ENCODE measurements at regions not wholly inside any gene's neighbourhood (a gene's known extent, or its start where the extent isn't known, plus 50 kb on each side); places are given as distances from the start of the nearest gene placed in this dataset.
A peak's percentile ranks its signal among the peaks of the same experiment; 100 is the strongest.

GRCh38 chr12:30829876-30830275, 75.1 kb upstream of the CAPRIN2 start:
- intact Hi-C loops (cut with DNase I): no loop called here
- DNase-seq: no peak

GRCh38 chr12:30828686-30829085, 73.9 kb upstream of the CAPRIN2 start:
- intact Hi-C loops (cut with DNase I): no loop called here
- no peak for DNase-seq

GRCh38 chr12:30827101-30828066, 72.6 kb upstream of the CAPRIN2 start:
- intact Hi-C loops (cut with DNase I): no loop called here
- no peak for DNase-seq

- DNase-seq: no peak
- intact Hi-C loops (cut with DNase I): no loop called here
Measured at GRCh38 chr12:30826276-30826675, 71.5 kb upstream of the CAPRIN2 start.

- intact Hi-C loops (cut with DNase I): no loop called here
- DNase-seq: no peak
Measured at GRCh38 chr12:30825341-30825740, 70.6 kb upstream of the CAPRIN2 start.

GRCh38 chr12:30824311-30824710, 69.6 kb upstream of the CAPRIN2 start:
- intact Hi-C loops (cut with DNase I): no loop called here
- peak in 1 of 10 donors; percentile 50 for DNase-seq

- DNase-seq: peak in 1 of 10 donors; percentile 43
- intact Hi-C loops (cut with DNase I): no loop called here
Measured at GRCh38 chr12:30823764-30824163, 69.0 kb upstream of the CAPRIN2 start.

GRCh38 chr12:30823156-30823699, 68.5 kb upstream of the CAPRIN2 start:
- peak in 4 of 10 donors; percentile 8 to 86 (median 43) for DNase-seq
- intact Hi-C loops (cut with DNase I): no loop called here

- intact Hi-C loops (cut with DNase I): no loop called here
- peak; percentile 52 to 95 (median 64) for DNase-seq
Measured at GRCh38 chr12:30822385-30823155, 67.8 kb upstream of the CAPRIN2 start.

- intact Hi-C loops (cut with DNase I): no loop called here
- no peak for DNase-seq
Measured at GRCh38 chr12:30820406-30820946, 65.7 kb upstream of the CAPRIN2 start.

GRCh38 chr12:30818562-30818961, 63.8 kb upstream of the CAPRIN2 start:
- intact Hi-C loops (cut with DNase I): no loop called here
- no peak for DNase-seq

GRCh38 chr12:30816742-30817465, 62.2 kb upstream of the CAPRIN2 start:
- DNase-seq: peak in 1 of 10 donors; percentile 72
- intact Hi-C loops (cut with DNase I): no loop called here

- DNase-seq: no peak
- intact Hi-C loops (cut with DNase I): no loop called here
Measured at GRCh38 chr12:30814295-30814655, 59.5 kb upstream of the CAPRIN2 start.

GRCh38 chr12:30813525-30814294, 59.0 kb upstream of the CAPRIN2 start:
- intact Hi-C loops (cut with DNase I): no loop called here
- DNase-seq: no peak

- intact Hi-C loops (cut with DNase I): no loop called here
- DNase-seq: peak in 1 of 10 donors; percentile 24
Measured at GRCh38 chr12:30811966-30812365, 57.2 kb upstream of the CAPRIN2 start.

GRCh38 chr12:30810918-30811317, 56.2 kb upstream of the CAPRIN2 start:
- intact Hi-C loops (cut with DNase I): no loop called here
- no peak for DNase-seq

GRCh38 chr12:30807695-30808034, 52.9 kb upstream of the CAPRIN2 start:
- no peak for DNase-seq
- intact Hi-C loops (cut with DNase I): loop anchor here (1.0 to 10.0 kb wide), 2 partner anchors 52 to 1493 kb away; no protein-coding TSS in a partner anchor

GRCh38 chr12:30806989-30807694, 52.4 kb upstream of the CAPRIN2 start:
- DNase-seq: peak in 2 of 10 donors; percentile 18 to 79
- intact Hi-C loops (cut with DNase I): loop anchor here (1.0 to 10.0 kb wide), 2 partner anchors 52 to 1492 kb away; no protein-coding TSS in a partner anchor

GRCh38 chr12:30805959-30806358, 51.2 kb upstream of the CAPRIN2 start:
- no peak for DNase-seq
- intact Hi-C loops (cut with DNase I): loop anchor here (10.0 kb wide), 1 partner anchor 1491 kb away; no protein-coding TSS in a partner anchor
